IPS DF 6.9 (cell line): ENCODE measurements at regions not wholly inside any gene's neighbourhood (a gene's known extent, or its start where the extent isn't known, plus 50 kb on each side); places are given as distances from the start of the nearest gene placed in this dataset.

Experiments
- DNase-seq: peaks from one replicate; pipeline ENCODE4 v3.0.0-alpha.2; 2013; ENCODE audit warnings: low read depth, low spot score
- H3K27ac ChIP-seq: one replicate; pipeline ENCODE4 v1.5.1; 2013; ENCODE audit warnings: low read length, control low read depth
- H3K27me3 ChIP-seq: 2 replicates; pipeline ENCODE4 v1.6.1; 2013; ENCODE audit warnings: mild to moderate bottlenecking, low read length; ENCODE audit not compliant: control insufficient read depth, insufficient read depth
- H3K36me3 ChIP-seq: 2 replicates; pipeline ENCODE4 v1.6.1; 2013; ENCODE audit warnings: low read length; ENCODE audit not compliant: control insufficient read depth, insufficient read depth
- H3K4me1 ChIP-seq: 2 replicates; pipeline ENCODE4 v1.6.1; 2013; ENCODE audit warnings: low read length; ENCODE audit not compliant: control insufficient read depth, insufficient read depth
- H3K4me3 ChIP-seq: 2 replicates; pipeline ENCODE4 v1.5.1; 2013; ENCODE audit warnings: mild to moderate bottlenecking, low read length
- H3K9me3 ChIP-seq: 2 replicates; pipeline ENCODE4 v1.6.1; 2013; ENCODE audit warnings: low read length, inconsistent platforms; ENCODE audit not compliant: control insufficient read depth, insufficient read depth
- WGBS: extraction: QIAGEN DNeasy Blood & Tissue Kit; methylation state at CpG from one replicate; pipeline ENCODE4 v1.1.7; 2013; ENCODE audit warnings: mixed read lengths, missing lambda C conversion rate; ENCODE audit not compliant: insufficient read length, insufficient coverage; 5-methylcytosine and 5-hydroxymethylcytosine counted together

DNA sequence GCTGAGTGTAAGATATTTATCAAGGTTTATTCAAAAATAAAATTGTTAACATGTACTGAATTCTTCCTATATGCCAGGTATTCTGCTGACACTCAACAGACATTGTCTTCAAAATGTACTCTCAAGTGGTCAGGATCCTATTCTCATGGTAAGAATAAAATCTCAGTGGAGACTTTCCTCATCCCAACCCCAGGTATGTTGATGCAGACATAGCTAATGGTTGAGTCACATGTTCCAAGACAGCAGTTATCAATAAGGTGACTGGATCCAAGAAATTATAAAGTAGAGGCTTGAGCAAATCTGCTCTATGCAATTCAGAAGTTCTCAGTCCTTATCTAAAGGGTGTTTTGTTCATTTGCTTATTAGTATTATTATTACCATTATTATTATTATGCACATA, 115.2 kb upstream of the GABRA2 start:
- no peaks in the 10 kb centered on the region for H3K36me3 ChIP-seq
- H3K27me3 ChIP-seq = no peaks in the 10 kb centered on the region
- H3K27ac ChIP-seq = no peak overlapping the region
- DNase-seq = no peak
- H3K4me1 ChIP-seq = no peaks in the 10 kb centered on the region
- no peaks in the 10 kb centered on the region; the same call in 1 of the 2 replicates for H3K9me3 ChIP-seq
- no peak overlapping the region for H3K4me3 ChIP-seq

DNA sequence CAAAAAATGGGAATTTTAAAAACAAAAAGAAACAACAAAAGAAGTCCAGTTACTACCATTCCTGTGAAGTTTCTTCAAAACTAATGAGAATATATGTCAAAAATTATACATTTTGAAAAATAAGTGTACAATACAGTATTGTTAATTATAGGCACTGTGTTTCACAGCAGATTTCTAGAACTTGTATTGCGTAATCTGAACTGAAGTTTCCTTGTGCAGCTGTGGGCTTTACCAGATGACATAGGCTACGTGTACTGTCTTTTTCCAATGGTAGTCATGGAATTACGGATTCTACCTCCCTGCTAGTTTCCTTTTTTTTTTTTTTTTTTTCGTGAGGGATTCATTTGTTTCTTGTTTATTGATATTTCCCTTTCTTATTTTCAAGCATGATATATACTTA, 113.8 kb upstream of the GABRA2 start:
- DNase-seq = no peak
- Histone ChIP-seq H3K9me3 (no peaks in the 10 kb centered on the region; the same call in 1 of the 2 replicates), H3K36me3 (no peaks in the 10 kb centered on the region), H3K4me1 (no peaks in the 10 kb centered on the region), H3K27me3 (no peaks in the 10 kb centered on the region), H3K27ac (no peak overlapping the region), H3K4me3 (no peak overlapping the region)
- no CpG with 5 or more reads among the region's 4 CpGs for WGBS

DNA sequence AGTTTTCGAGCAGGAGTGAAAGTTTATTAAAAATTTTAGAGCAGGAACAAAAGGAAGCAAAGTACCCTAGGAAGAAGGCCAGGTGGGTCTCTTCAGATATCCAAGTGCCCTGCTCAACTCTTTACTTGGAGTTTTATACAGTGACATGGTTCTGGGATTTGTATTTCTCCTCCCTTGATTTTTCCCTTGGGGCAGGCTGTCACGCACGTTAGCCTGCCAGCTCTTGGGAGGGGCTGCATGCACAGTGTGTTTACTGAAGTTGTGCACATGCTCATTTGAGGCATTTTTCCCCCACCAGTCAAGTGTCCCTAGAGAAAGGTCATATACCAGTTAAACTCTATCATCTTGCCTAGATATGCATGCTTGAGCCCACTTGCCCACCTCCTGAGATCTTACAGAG, 102.5 kb upstream of the GABRA2 start:
- no peak overlapping the region for H3K4me3 ChIP-seq
- no CpG with 5 or more reads among the region's 3 CpGs for WGBS

DNA sequence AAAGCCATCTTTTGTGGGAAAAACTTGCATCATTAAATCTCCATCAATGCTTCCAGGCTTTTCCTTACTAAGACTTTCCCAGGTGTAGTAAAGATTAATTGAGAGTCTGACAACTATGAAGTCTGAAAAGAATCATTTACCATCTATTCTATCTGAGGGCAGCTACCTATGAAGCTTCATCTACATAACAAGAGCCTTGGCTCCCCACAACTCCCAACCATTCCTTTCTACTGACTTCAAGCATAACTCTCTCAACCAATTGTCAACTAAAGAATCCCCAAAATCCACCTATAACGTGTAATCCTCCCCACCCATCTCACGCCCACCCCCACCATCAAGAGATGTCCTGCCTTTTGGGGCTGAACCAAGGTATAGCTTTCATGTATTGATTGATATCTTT, 101.5 kb upstream of the GABRA2 start:
- peak; percentile 2 for DNase-seq
- Histone ChIP-seq H3K4me3 (no peak overlapping the region), H3K9me3 (no peaks in the 10 kb centered on the region; the same call in 1 of the 2 replicates), H3K27me3 (no peaks in the 10 kb centered on the region), H3K36me3 (no peaks in the 10 kb centered on the region), H3K4me1 (no peaks in the 10 kb centered on the region), H3K27ac (no peak overlapping the region)
- no CpG with 5 or more reads among the region's 2 CpGs for WGBS

More for the DNA sequence above, 102.5 kb upstream of the GABRA2 start:
- Histone ChIP-seq H3K27ac (no peak overlapping the region), H3K4me1 (no peaks in the 10 kb centered on the region), H3K9me3 (no peaks in the 10 kb centered on the region), H3K27me3 (no peaks in the 10 kb centered on the region), H3K36me3 (no peaks in the 10 kb centered on the region)
- no peak for DNase-seq

DNA sequence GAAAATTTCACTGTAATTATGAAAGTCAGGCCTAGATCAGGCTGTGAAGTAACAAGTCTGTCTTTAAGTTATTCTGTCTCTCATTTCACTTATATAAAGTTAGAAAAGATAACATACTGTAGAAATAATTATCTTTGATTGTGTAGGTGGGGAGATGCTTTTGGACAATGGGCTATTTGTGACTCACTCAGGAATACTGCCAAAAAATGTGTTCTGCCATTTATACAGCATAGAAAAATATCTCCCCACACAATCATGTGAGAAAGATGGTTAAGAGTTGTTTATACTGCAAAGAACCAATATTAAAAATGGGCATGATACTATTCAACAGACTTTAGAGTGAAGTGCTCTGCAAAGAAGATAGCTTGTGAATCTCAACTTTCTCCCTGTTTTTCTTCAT, 95.0 kb upstream of the GABRA2 start:
- no peaks in the 10 kb centered on the region for H3K27me3 ChIP-seq
- no peak overlapping the region for H3K4me3 ChIP-seq
- no peaks in the 10 kb centered on the region for H3K36me3 ChIP-seq
- H3K27ac ChIP-seq = no peak overlapping the region
- H3K4me1 ChIP-seq = no peaks in the 10 kb centered on the region
- DNase-seq = no peak
- H3K9me3 ChIP-seq = no peaks in the 10 kb centered on the region; the same call in 1 of the 2 replicates

DNA sequence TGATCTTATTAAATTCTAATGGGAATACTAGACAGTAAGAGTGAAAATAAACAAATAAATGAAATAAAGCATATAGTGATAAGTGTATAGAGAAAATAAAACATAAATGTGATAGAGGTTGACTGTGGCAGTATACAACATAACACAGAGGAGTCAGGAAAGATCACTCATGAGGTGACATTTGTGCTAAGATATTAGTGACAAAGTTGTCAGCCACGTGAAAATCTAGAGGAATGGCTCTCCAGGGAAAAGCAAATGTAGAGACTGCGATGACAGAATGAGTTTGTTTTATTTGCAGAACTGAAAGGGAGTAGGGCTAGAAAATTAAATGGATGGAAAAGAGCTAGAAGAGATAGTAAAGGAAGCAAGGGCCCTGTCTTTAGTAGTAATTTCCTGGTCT, 72.8 kb upstream of the GABRA2 start:
- no peaks in the 10 kb centered on the region for H3K9me3 ChIP-seq
- H3K4me1 ChIP-seq = no peaks in the 10 kb centered on the region
- H3K27ac ChIP-seq = no peak overlapping the region
- no peaks in the 10 kb centered on the region for H3K27me3 ChIP-seq
- no peak for DNase-seq
- H3K4me3 ChIP-seq = no peak overlapping the region
- no CpG with 5 or more reads among the region's 2 CpGs for WGBS
- H3K36me3 ChIP-seq = no peaks in the 10 kb centered on the region

DNA sequence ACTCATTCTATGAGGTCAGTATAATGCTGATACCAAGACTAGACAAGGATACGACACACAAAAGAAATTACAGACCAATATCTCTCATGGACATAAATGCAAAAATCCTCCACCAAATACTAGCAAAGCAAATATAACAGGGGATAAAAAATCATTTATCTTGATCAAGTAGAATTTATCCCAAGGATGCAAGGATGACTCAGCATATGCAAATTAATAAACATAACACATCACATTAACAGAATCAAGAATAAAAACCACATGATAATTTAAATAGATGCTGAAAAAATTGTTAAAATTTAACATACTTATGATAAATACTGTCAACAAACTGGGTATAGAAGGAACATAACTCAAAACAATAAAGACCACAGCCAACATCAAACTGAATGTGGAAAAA, 69.4 kb upstream of the GABRA2 start:
- Histone ChIP-seq H3K27me3 (no peaks in the 10 kb centered on the region), H3K36me3 (no peaks in the 10 kb centered on the region), H3K4me3 (no peak overlapping the region), H3K27ac (no peak overlapping the region), H3K9me3 (peaks cover 2% of the 10 kb centered on the region; the same call in 1 of the 2 replicates), H3K4me1 (no peaks in the 10 kb centered on the region)
- no CpG with 5 or more reads among the region's 1 CpG for WGBS
- no peak for DNase-seq

DNA sequence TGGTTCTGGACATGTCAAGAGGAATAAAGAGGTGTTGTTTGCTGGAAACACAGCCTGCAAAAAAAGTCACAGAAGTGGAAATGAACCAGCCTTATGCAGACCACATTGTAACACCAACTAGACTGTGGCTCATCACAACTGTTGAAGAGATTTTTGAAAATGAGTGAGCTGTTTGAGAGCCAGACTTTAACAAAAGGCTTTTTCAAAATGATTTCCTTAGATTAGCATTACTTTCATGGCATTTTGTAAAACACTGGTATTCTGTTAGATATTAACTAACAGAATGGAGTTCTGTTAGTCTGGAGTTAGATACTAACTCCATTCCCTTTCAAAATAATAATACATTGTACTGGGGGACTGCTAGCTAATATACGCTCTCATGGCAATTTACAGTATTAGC, 60.6 kb upstream of the GABRA2 start:
- no peak for DNase-seq
- Histone ChIP-seq H3K4me1 (no peaks in the 10 kb centered on the region), H3K27me3 (no peaks in the 10 kb centered on the region), H3K9me3 (peaks cover 2% of the 10 kb centered on the region; the same call in 1 of the 2 replicates), H3K36me3 (no peaks in the 10 kb centered on the region), H3K27ac (no peak overlapping the region), H3K4me3 (no peak overlapping the region)
- no CpG with 5 or more reads among the region's 1 CpG for WGBS

DNA sequence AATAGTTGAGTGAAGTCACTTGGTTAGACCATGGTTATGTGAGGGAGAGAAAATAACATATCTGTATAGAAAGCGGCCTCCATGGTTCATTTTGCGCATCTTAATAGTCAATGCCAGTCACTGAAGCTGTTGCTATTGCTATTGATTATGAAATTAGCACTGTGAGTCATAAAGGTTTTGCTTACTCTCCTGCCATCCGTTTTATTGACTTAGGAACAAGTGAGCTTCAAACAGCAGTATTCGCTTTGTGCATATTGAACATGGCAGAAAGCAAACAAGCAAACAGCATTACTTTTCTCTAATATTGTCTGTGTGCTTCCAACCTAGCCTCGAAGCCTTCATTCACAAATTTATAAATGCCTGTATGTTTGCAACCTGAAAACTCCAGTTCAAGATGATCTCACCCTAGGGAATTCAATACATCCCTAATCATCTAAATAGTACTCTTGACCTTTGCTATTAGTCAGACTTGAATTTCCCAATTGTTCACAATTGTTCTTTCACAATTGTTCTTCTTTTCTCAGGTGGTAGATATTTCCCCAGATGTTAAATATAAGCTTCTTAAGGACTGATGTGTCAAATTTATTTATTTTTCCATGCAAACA, 55.9 kb upstream of the GABRA2 start:
- no CpG with 5 or more reads among the region's 5 CpGs for WGBS
- no peaks in the 10 kb centered on the region for H3K36me3 ChIP-seq
- H3K4me1 ChIP-seq = no peaks in the 10 kb centered on the region
- H3K27me3 ChIP-seq = no peaks in the 10 kb centered on the region
- H3K27ac ChIP-seq = no peak overlapping the region
- no peak for DNase-seq
- no peak overlapping the region for H3K4me3 ChIP-seq
- 0 out of 2 replicates have a peak, but pooled peaks cover 1% of the 10 kb centered on the region for H3K9me3 ChIP-seq

DNA sequence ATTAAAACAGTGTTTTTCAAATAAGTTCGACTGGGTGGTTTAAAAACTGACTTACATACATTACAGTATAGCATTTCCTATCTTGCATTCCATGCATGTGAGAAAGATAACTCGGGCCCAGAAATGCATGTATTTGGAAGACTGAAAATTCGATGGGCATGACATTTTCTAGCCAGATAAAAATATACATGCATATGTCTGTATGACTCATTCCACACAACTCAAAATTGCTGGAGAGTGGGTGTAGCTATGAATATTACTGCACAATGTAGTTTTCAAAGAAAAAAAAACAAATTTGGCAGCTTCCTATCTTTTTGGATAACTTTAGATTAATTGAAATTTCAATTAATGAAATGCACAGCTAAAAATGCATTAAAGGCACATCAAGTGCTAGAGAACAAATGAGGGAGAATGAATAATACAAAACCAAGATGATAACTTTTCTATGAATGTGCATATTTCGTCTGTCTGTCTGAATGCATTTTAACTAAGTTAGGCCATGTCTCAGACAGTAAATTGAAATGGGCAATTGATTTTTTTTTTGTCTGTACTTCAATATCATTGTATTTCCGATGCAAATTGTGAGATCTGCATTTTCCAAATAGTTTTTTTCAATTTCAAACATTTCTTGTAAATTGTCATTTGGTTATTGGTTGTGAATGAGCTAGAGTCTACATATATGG, 54.5 kb upstream of the GABRA2 start:
- Histone ChIP-seq H3K4me3 (no peak overlapping the region), H3K9me3 (0 out of 2 replicates have a peak, but pooled peaks cover 1% of the 10 kb centered on the region), H3K4me1 (no peaks in the 10 kb centered on the region), H3K36me3 (no peaks in the 10 kb centered on the region), H3K27me3 (no peaks in the 10 kb centered on the region), H3K27ac (no peak overlapping the region)
- no CpG with 5 or more reads among the region's 5 CpGs for WGBS
- DNase-seq = no peak

DNA sequence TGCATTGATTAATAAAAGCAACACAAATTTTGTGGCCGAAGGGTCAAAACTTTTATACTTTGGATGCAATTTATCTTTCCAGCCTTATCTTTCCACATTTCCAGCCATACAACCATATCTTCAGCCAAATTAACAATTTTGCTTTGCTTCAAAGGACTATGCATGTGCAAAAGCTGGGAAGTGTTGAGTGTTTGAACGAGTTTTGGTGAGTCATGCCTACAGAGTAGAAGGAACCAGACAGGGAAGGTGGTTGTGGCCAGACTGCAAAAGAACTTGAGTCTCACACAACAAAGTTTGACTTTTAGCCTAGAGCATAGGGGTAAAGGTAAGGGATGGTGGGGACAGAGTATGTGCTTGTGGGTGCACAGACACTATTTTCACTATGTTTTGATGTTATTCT, 53.0 kb upstream of the GABRA2 start:
- no peak overlapping the region for H3K27ac ChIP-seq
- no peaks in the 10 kb centered on the region for H3K36me3 ChIP-seq
- no CpG with 5 or more reads among the region's 2 CpGs for WGBS
- 0 out of 2 replicates have a peak, but pooled peaks cover 1% of the 10 kb centered on the region for H3K9me3 ChIP-seq
- no peak for DNase-seq
- no peaks in the 10 kb centered on the region for H3K4me1 ChIP-seq
- H3K27me3 ChIP-seq = no peaks in the 10 kb centered on the region
- no peak overlapping the region for H3K4me3 ChIP-seq
